SH-SY5Y (cell line): ENCODE measurements at regions not wholly inside any gene's neighbourhood (a gene's known extent, or its start where the extent isn't known, plus 50 kb on each side); places are given as distances from the start of the nearest gene placed in this dataset.

Experiments
- GATA2 ChIP-seq: IDR thresholded peaks from 2 replicates; pipeline ENCODE4 v1.6.1; 2011; ENCODE audit warnings: mild to moderate bottlenecking, low read depth, low read length
- GATA3 ChIP-seq: IDR thresholded peaks from 2 replicates; pipeline ENCODE4 v1.6.1; 2011; ENCODE audit warnings: low read depth, mild to moderate bottlenecking, low read length, moderate library complexity

GRCh38 chr5:96243862-96244261 lies 189.2 kb downstream of the PCSK1 start:
- TF ChIP-seq GATA3, result no peak
- TF ChIP-seq GATA2, result no peak
